ENCODE measurements at regions not wholly inside any gene's neighbourhood (a gene's known extent, or its start where the extent isn't known, plus 50 kb on each side); places are given as distances from the start of the nearest gene placed in this dataset.

GRCh38 chr1:103254691-103255090, 146.4 kb upstream of the COL11A1 start:
- no peak for FAIRE-seq
- no peak for DNase-seq (ENCODE audit: low spot score)

- FAIRE-seq (no peak), DNase-seq (ENCODE audit: low spot score) (no peak)
These were observed 142.1 kb upstream of the COL11A1 start for GRCh38 chr1:103250441-103250861.

- FAIRE-seq (no peak), DNase-seq (ENCODE audit: low spot score) (no peak)
These were observed 140.2 kb upstream of the COL11A1 start for GRCh38 chr1:103248417-103249102.

- no peak for FAIRE-seq
- DNase-seq (ENCODE audit: low spot score) = no peak
These were observed 139.2 kb upstream of the COL11A1 start for GRCh38 chr1:103247517-103247916.

GRCh38 chr1:103243481-103243880, 135.2 kb upstream of the COL11A1 start:
- no peak for FAIRE-seq

GRCh38 chr1:103239034-103239433, 130.7 kb upstream of the COL11A1 start:
- no peak for FAIRE-seq
- no peak for DNase-seq (ENCODE audit: low spot score)

More at GRCh38 chr1:103243481-103243880, 135.2 kb upstream of the COL11A1 start:
- DNase-seq (ENCODE audit: low spot score) = no peak

GRCh38 chr1:103230061-103230460, 121.7 kb upstream of the COL11A1 start:
- DNase-seq (ENCODE audit: low spot score) (no peak), FAIRE-seq (no peak)

GRCh38 chr1:103220631-103221041, 112.3 kb upstream of the COL11A1 start:
- peak; percentile 35 for FAIRE-seq
- DNase-seq (ENCODE audit: low spot score) = peak; percentile 18

GRCh38 chr1:103218821-103219220, 110.5 kb upstream of the COL11A1 start:
- DNase-seq (ENCODE audit: low spot score) (no peak), FAIRE-seq (no peak)

- DNase-seq (ENCODE audit: low spot score) (no peak), FAIRE-seq (no peak)
These were observed 110.0 kb upstream of the COL11A1 start for GRCh38 chr1:103218369-103218768.

- DNase-seq (ENCODE audit: low spot score) = no peak
- no peak for FAIRE-seq
These were observed 102.8 kb upstream of the COL11A1 start for GRCh38 chr1:103211073-103211472.

- no peak for FAIRE-seq
- no peak for DNase-seq (ENCODE audit: low spot score)
These were observed 100.5 kb upstream of the COL11A1 start for GRCh38 chr1:103208844-103209243.

- DNase-seq (ENCODE audit: low spot score) (no peak), FAIRE-seq (no peak)
These were observed 90.7 kb upstream of the COL11A1 start for GRCh38 chr1:103199001-103199400.

GRCh38 chr1:103198076-103198475, 89.8 kb upstream of the COL11A1 start:
- no peak for FAIRE-seq

GRCh38 chr1:103197216-103197615, 88.9 kb upstream of the COL11A1 start:
- peak; percentile 59 for DNase-seq (ENCODE audit: low spot score)
- no peak for FAIRE-seq

More at GRCh38 chr1:103198076-103198475, 89.8 kb upstream of the COL11A1 start:
- no peak for DNase-seq (ENCODE audit: low spot score)

- no peak for FAIRE-seq
These were observed 86.7 kb upstream of the COL11A1 start for GRCh38 chr1:103194984-103195383.

GRCh38 chr1:103194060-103194459, 85.7 kb upstream of the COL11A1 start:
- no peak for DNase-seq (ENCODE audit: low spot score)
- no peak for FAIRE-seq

More at GRCh38 chr1:103194984-103195383, 86.7 kb upstream of the COL11A1 start:
- DNase-seq (ENCODE audit: low spot score) = no peak

- DNase-seq (ENCODE audit: low spot score) (peak; percentile 22), FAIRE-seq (no peak)
These were observed 83.0 kb upstream of the COL11A1 start for GRCh38 chr1:103191327-103191726.

GRCh38 chr1:103190766-103191165, 82.4 kb upstream of the COL11A1 start:
- DNase-seq (ENCODE audit: low spot score) (no peak), FAIRE-seq (no peak)

GRCh38 chr1:103187673-103188072, 79.4 kb upstream of the COL11A1 start:
- DNase-seq (ENCODE audit: low spot score) (no peak), FAIRE-seq (no peak)

GRCh38 chr1:103180660-103181059, 72.3 kb upstream of the COL11A1 start:
- FAIRE-seq (peak; percentile 80), DNase-seq (ENCODE audit: low spot score) (peak; percentile 83)

GRCh38 chr1:103177108-103177775, 68.9 kb upstream of the COL11A1 start:
- no peak for FAIRE-seq

More at GRCh38 chr1:103177108-103177775, 68.9 kb upstream of the COL11A1 start:
- DNase-seq (ENCODE audit: low spot score) = no peak
